Lower lobe of right lung (tissue), 2 donors: ENCODE measurements at regions not wholly inside any gene's neighbourhood (a gene's known extent, or its start where the extent isn't known, plus 50 kb on each side); places are given as distances from the start of the nearest gene placed in this dataset.

ENCODE experiments used
- ATAC-seq, 2 donors: fragments of 200-7000 bp; cut with Tn5 transposase; one replicate each; pipeline ENCODE4 v1.9.1; 2020 to 2022; ENCODE audit warnings: mild to moderate bottlenecking in 2 of 2, moderate library complexity in 2 of 2
- DNase-seq: peaks from one replicate; pipeline ENCODE4 v3.0.0-alpha.2; 2020
- H3K27ac ChIP-seq: fragments of 200-600 bp; one replicate; pipeline ENCODE4 v1.8.0; 2022
- H3K27me3 ChIP-seq: fragments of 200-600 bp; one replicate; pipeline ENCODE4 v1.8.0; 2022; ENCODE audit warnings: low read depth
- H3K36me3 ChIP-seq: fragments of 200-600 bp; one replicate; pipeline ENCODE4 v1.8.0; 2022; ENCODE audit warnings: mild to moderate bottlenecking
- H3K4me1 ChIP-seq: fragments of 200-600 bp; one replicate; pipeline ENCODE4 v1.8.0; 2022
- H3K4me3 ChIP-seq: fragments of 200-600 bp; one replicate; pipeline ENCODE4 v1.8.0; 2022; ENCODE audit warnings: mild to moderate bottlenecking
- H3K9me3 ChIP-seq: fragments of 200-600 bp; one replicate; pipeline ENCODE4 v1.8.0; 2022
- CTCF ChIP-seq: fragments of 200-600 bp; IDR thresholded peaks from one replicate; pipeline ENCODE4 v1.8.0; 2022; ENCODE audit warnings: antibody characterized with exemption, mild to moderate bottlenecking
- intact Hi-C: fragments of 100-400 bp; cut with DNase I; formaldehyde crosslinking; loops from one replicate; pipeline ENCODE4 v1.11.0; 2022
- donor health status: DM: no; HTN: yes; CAD: no; lungs with severe emphysema.

GRCh38 chr16:75841517-75841916, 115.2 kb upstream of the CPHXL start:
- intact Hi-C loops = no loop called here
- H3K27ac ChIP-seq = no peak overlapping the region
- TF ChIP-seq CTCF = no peak

GRCh38 chr16:75847172-75847571, 120.9 kb upstream of the CPHXL start:
- no peak for ATAC-seq
- Histone ChIP-seq H3K36me3 (no peaks in the 10 kb centered on the region), H3K4me3 (no peak overlapping the region), H3K27ac (no peak overlapping the region), H3K9me3 (no peaks in the 10 kb centered on the region), H3K4me1 (no peaks in the 10 kb centered on the region), H3K27me3 (peaks cover 3% of the 10 kb centered on the region)
- TF ChIP-seq CTCF = no peak
- intact Hi-C loops = no loop called here
- DNase-seq = no peak

More at GRCh38 chr16:75841517-75841916, 115.2 kb upstream of the CPHXL start:
- no peaks in the 10 kb centered on the region for H3K4me1 ChIP-seq
- no peaks in the 10 kb centered on the region for H3K9me3 ChIP-seq
- H3K4me3 ChIP-seq = no peak overlapping the region
- ATAC-seq = no peak
- H3K27me3 ChIP-seq = no peaks in the 10 kb centered on the region
- no peaks in the 10 kb centered on the region for H3K36me3 ChIP-seq
- no peak for DNase-seq

- no peak for DNase-seq
Measured at GRCh38 chr16:75854152-75854551, 127.9 kb upstream of the CPHXL start.

DNA sequence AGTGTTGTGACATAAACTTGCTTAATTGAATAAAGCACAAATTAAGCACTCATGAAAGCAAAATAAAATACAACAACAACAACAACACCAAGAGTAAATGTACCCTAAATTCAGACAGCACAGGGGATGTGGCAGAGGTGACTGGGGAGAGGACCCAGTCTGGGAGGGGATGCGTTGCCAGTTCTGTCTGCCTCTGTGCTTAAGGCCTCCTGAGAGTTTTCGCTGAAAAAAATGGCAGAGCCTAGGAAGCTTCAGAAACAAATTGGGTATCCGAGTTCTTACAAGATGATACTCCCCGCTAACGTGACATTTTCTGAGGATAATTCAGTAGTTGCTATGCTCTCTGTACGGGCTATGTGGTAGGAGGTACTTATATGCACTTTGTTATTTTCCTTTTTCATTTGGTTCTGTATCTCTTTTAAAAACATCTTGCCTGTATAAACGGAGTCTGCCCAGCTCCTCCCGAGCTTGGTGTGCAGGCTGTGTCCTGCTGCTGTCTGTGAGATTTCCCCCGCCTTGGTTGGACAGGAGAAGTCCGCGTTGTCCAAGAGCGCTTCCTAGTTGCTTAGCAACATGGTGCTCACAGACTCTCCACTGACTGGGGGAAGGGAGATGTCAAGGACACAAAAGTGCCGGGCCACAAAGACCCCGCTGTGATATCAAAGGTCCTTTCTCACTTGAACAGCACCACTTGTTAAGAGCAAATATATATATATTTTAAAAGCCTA, 134.2 kb upstream of the CPHXL start:
- intact Hi-C loops = no loop called here
- no peaks in the 10 kb centered on the region for H3K36me3 ChIP-seq
- no peak for ATAC-seq

More at GRCh38 chr16:75854152-75854551, 127.9 kb upstream of the CPHXL start:
- Histone ChIP-seq H3K36me3 (no peaks in the 10 kb centered on the region), H3K27me3 (peaks cover 4% of the 10 kb centered on the region), H3K27ac (no peak overlapping the region), H3K9me3 (no peaks in the 10 kb centered on the region), H3K4me3 (no peak overlapping the region), H3K4me1 (no peaks in the 10 kb centered on the region)
- TF ChIP-seq CTCF = no peak
- intact Hi-C loops = no loop called here
- ATAC-seq = no peak

GRCh38 chr16:75861311-75862097, 135.2 kb upstream of the CPHXL start:
- DNase-seq (no peak), ATAC-seq (no peak)
- intact Hi-C loops = no loop called here
- no peaks in the 10 kb centered on the region for H3K27me3 ChIP-seq
- no peak overlapping the region for H3K27ac ChIP-seq
- no peaks in the 10 kb centered on the region for H3K4me1 ChIP-seq
- no peaks in the 10 kb centered on the region for H3K36me3 ChIP-seq
- TF ChIP-seq CTCF = no peak
- H3K4me3 ChIP-seq = no peak overlapping the region
- no peaks in the 10 kb centered on the region for H3K9me3 ChIP-seq

More for the DNA sequence above, 134.2 kb upstream of the CPHXL start:
- Histone ChIP-seq H3K9me3 (no peaks in the 10 kb centered on the region), H3K27me3 (no peaks in the 10 kb centered on the region), H3K4me3 (no peak overlapping the region), H3K27ac (no peak overlapping the region), H3K4me1 (no peaks in the 10 kb centered on the region)
- TF ChIP-seq CTCF = no peak
- DNase-seq = no peak
